ENCODE measurements at regions not wholly inside any gene's neighbourhood (a gene's known extent, or its start where the extent isn't known, plus 50 kb on each side); places are given as distances from the start of the nearest gene placed in this dataset.

DNA sequence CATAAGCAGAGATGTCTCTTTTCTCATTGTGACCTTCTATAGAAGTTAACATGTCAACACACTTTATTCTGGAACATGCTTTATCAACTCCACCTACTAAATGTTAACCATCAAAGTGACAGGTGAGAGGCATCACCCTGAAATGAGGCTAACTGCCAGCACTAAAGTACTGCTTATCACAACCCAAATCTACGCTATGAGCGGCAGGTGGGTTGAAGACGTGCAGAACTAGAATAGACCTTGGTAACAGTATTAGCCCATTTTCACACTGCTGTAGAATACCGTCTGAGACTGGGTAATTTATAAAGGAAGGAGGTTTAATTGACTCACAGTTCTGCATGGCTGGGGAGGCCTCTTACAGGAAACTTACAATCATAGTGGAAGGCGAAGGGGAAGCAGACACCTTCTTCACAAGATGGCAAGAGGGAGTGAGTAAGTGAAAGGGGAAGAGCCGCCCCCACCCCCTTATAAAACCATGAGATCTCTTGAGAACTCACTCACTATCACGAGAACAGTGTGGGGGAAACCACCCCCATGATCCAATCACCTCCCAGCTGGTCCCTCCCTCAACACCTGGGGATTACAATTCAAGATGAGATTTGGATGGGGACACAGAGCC is 359.0 kb downstream of the SEC23A start (continued):
- TF ChIP-seq JUNB (CRISPR knock-in tag; conservative IDR thresholded peaks at IDR 0.05): no peak
- TF ChIP-seq, protein P1, sequence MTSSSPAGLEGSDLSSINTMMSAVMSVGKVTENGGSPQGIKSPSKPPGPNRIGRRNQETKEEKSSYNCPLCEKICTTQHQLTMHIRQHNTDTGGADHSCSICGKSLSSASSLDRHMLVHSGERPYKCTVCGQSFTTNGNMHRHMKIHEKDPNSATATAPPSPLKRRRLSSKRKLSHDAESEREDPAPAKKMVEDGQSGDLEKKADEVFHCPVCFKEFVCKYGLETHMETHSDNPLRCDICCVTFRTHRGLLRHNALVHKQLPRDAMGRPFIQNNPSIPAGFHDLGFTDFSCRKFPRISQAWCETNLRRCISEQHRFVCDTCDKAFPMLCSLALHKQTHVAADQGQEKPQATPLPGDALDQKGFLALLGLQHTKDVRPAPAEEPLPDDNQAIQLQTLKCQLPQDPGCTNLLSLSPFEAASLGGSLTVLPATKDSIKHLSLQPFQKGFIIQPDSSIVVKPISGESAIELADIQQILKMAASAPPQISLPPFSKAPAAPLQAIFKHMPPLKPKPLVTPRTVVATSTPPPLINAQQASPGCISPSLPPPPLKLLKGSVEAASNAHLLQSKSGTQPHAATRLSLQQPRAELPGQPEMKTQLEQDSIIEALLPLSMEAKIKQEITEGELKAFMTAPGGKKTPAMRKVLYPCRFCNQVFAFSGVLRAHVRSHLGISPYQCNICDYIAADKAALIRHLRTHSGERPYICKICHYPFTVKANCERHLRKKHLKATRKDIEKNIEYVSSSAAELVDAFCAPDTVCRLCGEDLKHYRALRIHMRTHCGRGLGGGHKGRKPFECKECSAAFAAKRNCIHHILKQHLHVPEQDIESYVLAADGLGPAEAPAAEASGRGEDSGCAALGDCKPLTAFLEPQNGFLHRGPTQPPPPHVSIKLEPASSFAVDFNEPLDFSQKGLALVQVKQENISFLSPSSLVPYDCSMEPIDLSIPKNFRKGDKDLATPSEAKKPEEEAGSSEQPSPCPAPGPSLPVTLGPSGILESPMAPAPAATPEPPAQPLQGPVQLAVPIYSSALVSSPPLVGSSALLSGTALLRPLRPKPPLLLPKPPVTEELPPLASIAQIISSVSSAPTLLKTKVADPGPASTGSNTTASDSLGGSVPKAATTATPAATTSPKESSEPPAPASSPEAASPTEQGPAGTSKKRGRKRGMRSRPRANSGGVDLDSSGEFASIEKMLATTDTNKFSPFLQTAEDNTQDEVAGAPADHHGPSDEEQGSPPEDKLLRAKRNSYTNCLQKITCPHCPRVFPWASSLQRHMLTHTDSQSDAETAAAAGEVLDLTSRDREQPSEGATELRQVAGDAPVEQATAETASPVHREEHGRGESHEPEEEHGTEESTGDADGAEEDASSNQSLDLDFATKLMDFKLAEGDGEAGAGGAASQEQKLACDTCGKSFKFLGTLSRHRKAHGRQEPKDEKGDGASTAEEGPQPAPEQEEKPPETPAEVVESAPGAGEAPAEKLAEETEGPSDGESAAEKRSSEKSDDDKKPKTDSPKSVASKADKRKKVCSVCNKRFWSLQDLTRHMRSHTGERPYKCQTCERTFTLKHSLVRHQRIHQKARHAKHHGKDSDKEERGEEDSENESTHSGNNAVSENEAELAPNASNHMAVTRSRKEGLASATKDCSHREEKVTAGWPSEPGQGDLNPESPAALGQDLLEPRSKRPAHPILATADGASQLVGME (CRISPR knock-in tag; IDR thresholded peaks at IDR 0.05): no peak
- TF ChIP-seq TGIF2 (CRISPR knock-in tag; IDR thresholded peaks at IDR 0.05): no peak
- TF ChIP-seq, protein P2, sequence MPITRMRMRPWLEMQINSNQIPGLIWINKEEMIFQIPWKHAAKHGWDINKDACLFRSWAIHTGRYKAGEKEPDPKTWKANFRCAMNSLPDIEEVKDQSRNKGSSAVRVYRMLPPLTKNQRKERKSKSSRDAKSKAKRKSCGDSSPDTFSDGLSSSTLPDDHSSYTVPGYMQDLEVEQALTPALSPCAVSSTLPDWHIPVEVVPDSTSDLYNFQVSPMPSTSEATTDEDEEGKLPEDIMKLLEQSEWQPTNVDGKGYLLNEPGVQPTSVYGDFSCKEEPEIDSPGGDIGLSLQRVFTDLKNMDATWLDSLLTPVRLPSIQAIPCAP (CRISPR knock-in tag; IDR thresholded peaks at IDR 0.05; ENCODE audit: borderline replicate concordance): no peak
- TF ChIP-seq, protein P3, sequence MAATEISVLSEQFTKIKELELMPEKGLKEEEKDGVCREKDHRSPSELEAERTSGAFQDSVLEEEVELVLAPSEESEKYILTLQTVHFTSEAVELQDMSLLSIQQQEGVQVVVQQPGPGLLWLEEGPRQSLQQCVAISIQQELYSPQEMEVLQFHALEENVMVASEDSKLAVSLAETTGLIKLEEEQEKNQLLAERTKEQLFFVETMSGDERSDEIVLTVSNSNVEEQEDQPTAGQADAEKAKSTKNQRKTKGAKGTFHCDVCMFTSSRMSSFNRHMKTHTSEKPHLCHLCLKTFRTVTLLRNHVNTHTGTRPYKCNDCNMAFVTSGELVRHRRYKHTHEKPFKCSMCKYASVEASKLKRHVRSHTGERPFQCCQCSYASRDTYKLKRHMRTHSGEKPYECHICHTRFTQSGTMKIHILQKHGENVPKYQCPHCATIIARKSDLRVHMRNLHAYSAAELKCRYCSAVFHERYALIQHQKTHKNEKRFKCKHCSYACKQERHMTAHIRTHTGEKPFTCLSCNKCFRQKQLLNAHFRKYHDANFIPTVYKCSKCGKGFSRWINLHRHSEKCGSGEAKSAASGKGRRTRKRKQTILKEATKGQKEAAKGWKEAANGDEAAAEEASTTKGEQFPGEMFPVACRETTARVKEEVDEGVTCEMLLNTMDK (IDR thresholded peaks at IDR 0.05; ENCODE audit: borderline replicate concordance, insufficient read depth, low read depth, low read length, poor library complexity, severe bottlenecking): no peak
- no peak for TF ChIP-seq TAF15 (IDR thresholded peaks at IDR 0.05; ENCODE audit: low read depth, low read length)
- no peak for TF ChIP-seq TAF9B (IDR thresholded peaks at IDR 0.05; ENCODE audit: partially characterized antibody)
